ENCODE measurements at regions not wholly inside any gene's neighbourhood (a gene's known extent, or its start where the extent isn't known, plus 50 kb on each side); places are given as distances from the start of the nearest gene placed in this dataset.

DNA sequence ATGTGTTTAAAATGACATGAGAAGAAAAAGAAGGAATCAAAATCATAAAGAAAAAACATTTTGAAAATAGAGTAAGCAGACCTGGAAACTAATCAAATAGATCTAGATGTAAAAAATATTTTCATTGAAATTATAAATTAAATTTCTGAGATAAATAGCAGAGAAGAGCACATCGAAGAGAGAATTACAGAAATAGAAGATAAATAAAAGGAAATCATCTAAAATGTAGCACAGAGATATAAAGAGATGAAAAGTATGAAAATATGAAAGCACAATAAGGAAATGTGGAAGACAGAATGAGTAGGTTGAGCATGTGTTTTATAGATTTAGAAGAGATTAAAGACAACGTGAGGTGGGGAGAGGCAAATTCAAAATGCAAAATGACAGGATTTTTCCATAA is 130.9 kb upstream of the SEC14L1 start:
- no peak for DNase-seq
- H3K27ac ChIP-seq = no peak overlapping the region
- intact Hi-C loops (cut with DNase I; ENCODE audit: low total_unique reads) = no loop called here
- H3K27me3 ChIP-seq (replicated peaks in 1 of 7) = peaks cover 0 to 21% (median 0%) of the 10 kb centered on the region in 7 donors
- H3K9me3 ChIP-seq = peaks cover 0 to 27% (median 20%) of the 10 kb centered on the region in 8 donors
- H3K4me1 ChIP-seq = no peaks in the 10 kb centered on the region
- no peak for TF ChIP-seq POLR2A (IDR thresholded peaks at IDR 0.05)
- TF ChIP-seq, protein P1, sequence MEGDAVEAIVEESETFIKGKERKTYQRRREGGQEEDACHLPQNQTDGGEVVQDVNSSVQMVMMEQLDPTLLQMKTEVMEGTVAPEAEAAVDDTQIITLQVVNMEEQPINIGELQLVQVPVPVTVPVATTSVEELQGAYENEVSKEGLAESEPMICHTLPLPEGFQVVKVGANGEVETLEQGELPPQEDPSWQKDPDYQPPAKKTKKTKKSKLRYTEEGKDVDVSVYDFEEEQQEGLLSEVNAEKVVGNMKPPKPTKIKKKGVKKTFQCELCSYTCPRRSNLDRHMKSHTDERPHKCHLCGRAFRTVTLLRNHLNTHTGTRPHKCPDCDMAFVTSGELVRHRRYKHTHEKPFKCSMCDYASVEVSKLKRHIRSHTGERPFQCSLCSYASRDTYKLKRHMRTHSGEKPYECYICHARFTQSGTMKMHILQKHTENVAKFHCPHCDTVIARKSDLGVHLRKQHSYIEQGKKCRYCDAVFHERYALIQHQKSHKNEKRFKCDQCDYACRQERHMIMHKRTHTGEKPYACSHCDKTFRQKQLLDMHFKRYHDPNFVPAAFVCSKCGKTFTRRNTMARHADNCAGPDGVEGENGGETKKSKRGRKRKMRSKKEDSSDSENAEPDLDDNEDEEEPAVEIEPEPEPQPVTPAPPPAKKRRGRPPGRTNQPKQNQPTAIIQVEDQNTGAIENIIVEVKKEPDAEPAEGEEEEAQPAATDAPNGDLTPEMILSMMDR (IDR thresholded peaks at IDR 0.05 in 8 of 11, conservative IDR thresholded peaks at IDR 0.05 in 3 of 11) = no peak
- TF ChIP-seq POLR2AphosphoS5 (IDR thresholded peaks at IDR 0.05) = no peak
- no peak overlapping the region for H3K4me3 ChIP-seq
- 86 to 89% (median 88%) methylated on average over 2 of the region's 2 CpGs for WGBS, 5 donors
- no peaks in the 10 kb centered on the region for H3K36me3 ChIP-seq

DNA sequence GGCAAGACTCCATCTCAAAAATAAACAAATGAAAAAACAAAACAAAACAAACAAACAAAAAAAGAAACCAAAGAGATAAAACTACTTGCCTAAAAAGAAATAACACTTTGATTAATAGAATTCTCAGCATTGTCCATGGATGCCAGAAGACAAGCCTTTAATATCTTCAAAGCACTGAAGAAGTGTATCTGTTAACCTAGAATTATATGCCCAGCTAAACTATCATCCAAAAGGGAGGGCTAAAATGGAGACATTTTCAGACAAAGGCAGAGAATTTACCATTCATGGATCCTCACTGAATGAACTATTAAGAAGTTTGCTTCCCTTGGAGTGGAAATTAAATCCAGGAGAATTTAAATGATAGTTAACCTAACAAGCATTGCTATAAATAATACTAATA is 130.1 kb upstream of the SEC14L1 start:
- DNase-seq = no peak
- Histone ChIP-seq H3K27ac (no peak overlapping the region), H3K9me3 (peaks cover 0 to 27% (median 20%) of the 10 kb centered on the region in 8 donors), H3K36me3 (no peaks in the 10 kb centered on the region), H3K4me1 (no peaks in the 10 kb centered on the region), H3K4me3 (no peak overlapping the region), H3K27me3 (replicated peaks in 1 of 7) (peaks cover 0 to 21% (median 0%) of the 10 kb centered on the region in 7 donors)
- intact Hi-C loops (cut with DNase I; ENCODE audit: low total_unique reads) = no loop called here
- TF ChIP-seq POLR2A (IDR thresholded peaks at IDR 0.05) (no peak), POLR2AphosphoS5 (IDR thresholded peaks at IDR 0.05) (no peak)
- TF ChIP-seq, protein P1 (IDR thresholded peaks at IDR 0.05 in 8 of 11, conservative IDR thresholded peaks at IDR 0.05 in 3 of 11) = no peak

DNA sequence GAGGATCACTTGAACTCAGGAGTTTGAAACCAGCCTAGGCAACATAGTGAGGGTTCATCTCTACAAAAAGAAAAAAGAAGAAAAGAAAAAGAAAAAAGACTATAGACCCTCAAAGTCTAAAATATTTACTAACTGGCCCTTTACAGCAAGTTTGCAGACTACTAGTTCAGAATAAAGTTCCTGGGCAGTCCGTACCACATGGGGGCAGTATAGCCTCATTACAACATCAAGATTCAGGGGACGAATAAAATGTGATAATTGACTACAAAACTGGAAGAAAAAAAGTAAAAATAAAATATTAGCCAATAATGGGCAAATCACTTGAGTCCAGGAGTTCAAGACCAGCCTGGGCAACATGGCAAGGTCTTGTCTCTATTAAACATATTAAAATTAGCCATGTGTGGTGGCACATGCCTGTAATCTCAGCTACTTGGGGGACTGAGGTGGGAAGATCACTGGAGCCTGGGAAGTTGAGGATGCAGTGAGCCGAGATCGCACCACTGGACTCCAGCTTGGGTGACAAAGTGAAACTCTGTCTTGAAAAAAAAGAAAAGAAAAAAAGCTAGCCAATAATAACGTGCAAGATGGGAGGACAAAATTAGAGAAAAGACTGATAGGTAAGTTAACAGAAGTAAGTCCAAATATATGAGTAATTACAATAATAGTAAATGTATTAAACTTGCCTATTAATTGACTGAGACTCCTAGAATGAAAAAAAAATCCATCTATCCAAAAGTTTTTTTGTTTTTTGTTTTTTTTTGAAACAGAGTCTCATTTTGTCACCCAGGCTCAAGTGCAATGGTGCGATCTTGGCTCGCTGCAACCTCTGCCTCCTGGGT is 129.4 kb upstream of the SEC14L1 start:
- TF ChIP-seq POLR2AphosphoS5 (IDR thresholded peaks at IDR 0.05) = no peak
- TF ChIP-seq, protein P1 (IDR thresholded peaks at IDR 0.05 in 8 of 11, conservative IDR thresholded peaks at IDR 0.05 in 3 of 11) = peak in 10 of 11 experiments; percentile 14 to 68 (median 57)
- no peak overlapping the region for H3K27ac ChIP-seq
- no peaks in the 10 kb centered on the region for H3K4me1 ChIP-seq
- intact Hi-C loops (cut with DNase I; ENCODE audit: low total_unique reads) = no loop called here
- 62 to 72% (median 71%) methylated on average over 7 of the region's 7 CpGs for WGBS, 5 donors
- peaks cover 0 to 21% (median 0%) of the 10 kb centered on the region in 7 donors for H3K27me3 ChIP-seq (replicated peaks in 1 of 7)
- H3K36me3 ChIP-seq = no peaks in the 10 kb centered on the region
- H3K4me3 ChIP-seq = no peak overlapping the region
- no peak for DNase-seq
- H3K9me3 ChIP-seq = peaks cover 0 to 27% (median 20%) of the 10 kb centered on the region in 8 donors

DNA sequence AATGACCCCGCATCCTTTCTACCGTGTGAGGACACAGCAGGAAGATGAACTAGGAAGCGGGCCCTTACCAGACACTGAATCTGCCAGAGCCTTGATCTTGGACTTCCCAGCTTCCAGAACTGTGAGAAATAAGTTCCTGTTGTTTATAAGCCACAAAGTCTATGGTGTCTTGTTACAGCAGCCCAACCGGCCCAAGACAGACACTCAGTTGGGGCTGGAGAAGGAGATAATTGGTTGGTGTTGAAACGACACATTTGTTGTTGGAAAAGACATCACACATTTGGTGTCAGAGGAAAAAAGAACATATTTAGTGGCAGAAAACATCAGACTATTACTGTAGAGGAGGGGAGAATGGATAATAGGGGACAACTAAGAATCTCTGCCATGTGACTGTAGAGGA is 122.3 kb upstream of the SEC14L1 start:
- no peak for DNase-seq
- intact Hi-C loops (cut with DNase I; ENCODE audit: low total_unique reads) = no loop called here
- 72 to 82% (median 75%) methylated on average over 5 of the region's 5 CpGs for WGBS, 5 donors
- Histone ChIP-seq H3K27me3 (replicated peaks in 1 of 7) (peaks cover 0 to 6% (median 0%) of the 10 kb centered on the region in 7 donors), H3K4me3 (no peak overlapping the region), H3K27ac (no peak overlapping the region), H3K4me1 (no peaks in the 10 kb centered on the region), H3K9me3 (peaks cover 0 to 19% (median 12%) of the 10 kb centered on the region in 8 donors), H3K36me3 (no peaks in the 10 kb centered on the region)
- TF ChIP-seq POLR2AphosphoS5 (IDR thresholded peaks at IDR 0.05) = no peak
- TF ChIP-seq POLR2A (IDR thresholded peaks at IDR 0.05) = no peak
- TF ChIP-seq, protein P1 (IDR thresholded peaks at IDR 0.05 in 8 of 11, conservative IDR thresholded peaks at IDR 0.05 in 3 of 11) = no peak
